Spleen (tissue), 7 donors: ENCODE measurements at regions not wholly inside any gene's neighbourhood (a gene's known extent, or its start where the extent isn't known, plus 50 kb on each side); places are given as distances from the start of the nearest gene placed in this dataset.

ENCODE experiments used
- CTCF ChIP-seq, 11 experiments: fragments of 200-600 bp in 7 of 11; fragments of 450-650 bp in 4 of 11; sonication (generic) in 4 of 11; IDR thresholded peaks in 8 of 11; conservative IDR thresholded peaks in 3 of 11; 1 replicate in 7 of 11; 2 replicates in 4 of 11; pipeline versions ENCODE4 v1.4.0 to v1.8.0; 2016 to 2021; ENCODE audit warnings: antibody characterized with exemption in 11 of 11, inconsistent platforms in 4 of 11, mild to moderate bottlenecking in 1 of 11
- POLR2A ChIP-seq, 3 donors: fragments of 450-650 bp; IDR thresholded peaks; one replicate each; pipeline ENCODE4 v1.5.1; 2017; ENCODE audit warnings: antibody characterized with exemption in 3 of 3, mild to moderate bottlenecking in 1 of 3
- POLR2AphosphoS5 ChIP-seq, 3 donors: sonication (generic); formaldehyde crosslinking; IDR thresholded peaks; one replicate each; pipeline ENCODE4 v1.5.1; 2017; ENCODE audit warnings: antibody characterized with exemption in 3 of 3
- donor health status: DM: no; HTN: no; CAD: no; lungs with moderate emphysema.
- donor health status: DM: no; HTN: no; CAD: no.
- donor health status: DM: no; HTN: no; CAD: no.

DNA sequence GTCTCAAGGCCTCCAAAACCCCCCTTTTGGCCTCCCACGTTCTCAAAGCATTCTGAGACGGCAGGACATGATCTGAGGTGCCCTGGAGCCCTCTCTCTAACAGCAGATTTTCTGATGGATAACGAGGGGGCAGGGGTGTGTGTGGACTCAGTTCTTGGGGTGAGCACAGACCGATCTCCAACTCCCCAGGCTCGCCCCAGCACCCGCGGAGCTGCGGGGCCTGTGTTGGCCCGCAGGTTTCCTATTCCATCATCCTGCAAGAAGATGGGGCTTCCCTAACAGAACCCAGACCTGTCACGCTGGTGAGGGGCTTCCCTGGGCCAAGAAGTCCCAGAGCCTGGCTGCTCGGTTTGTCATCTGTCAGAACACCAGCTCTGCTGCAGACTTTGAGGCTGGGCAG is 196.1 kb downstream of the ANAPC1 start:
- TF ChIP-seq CTCF (IDR thresholded peaks at IDR 0.05 in 8 of 11, conservative IDR thresholded peaks at IDR 0.05 in 3 of 11) = no peak
- no peak for TF ChIP-seq POLR2AphosphoS5 (IDR thresholded peaks at IDR 0.05)
- no peak for TF ChIP-seq POLR2A (IDR thresholded peaks at IDR 0.05)
